HG03460 (cell line): ENCODE measurements at regions not wholly inside any gene's neighbourhood (a gene's known extent, or its start where the extent isn't known, plus 50 kb on each side); places are given as distances from the start of the nearest gene placed in this dataset.

ENCODE experiments used
- ATAC-seq: cut with Tn5 transposase; IDR thresholded peaks from one replicate; pipeline ENCODE4 v1.9.1; 2021; ENCODE audit not compliant: unreplicated experiment

GRCh38 chr4:43242606-43243005 lies 350.1 kb downstream of the GRXCR1 start:
- no peak for ATAC-seq

- ATAC-seq: no peak
Measured at GRCh38 chr4:43243433-43244116, 351.1 kb downstream of the GRXCR1 start.

GRCh38 chr4:43244688-43245382 lies 352.3 kb downstream of the GRXCR1 start:
- ATAC-seq: peak; percentile 98

GRCh38 chr4:43251841-43252240 lies 359.3 kb downstream of the GRXCR1 start:
- ATAC-seq: no peak

- no peak for ATAC-seq
Measured at GRCh38 chr4:43253541-43253940, 361.0 kb downstream of the GRXCR1 start.

- ATAC-seq: no peak
Measured at GRCh38 chr4:43264730-43265129, 372.2 kb downstream of the GRXCR1 start.

GRCh38 chr4:43271946-43272345 lies 379.4 kb downstream of the GRXCR1 start:
- no peak for ATAC-seq

- ATAC-seq: no peak
Measured at GRCh38 chr4:43274376-43274775, 381.9 kb downstream of the GRXCR1 start.

GRCh38 chr4:43275779-43276178 lies 383.3 kb downstream of the GRXCR1 start:
- ATAC-seq: no peak

- no peak for ATAC-seq
Measured at GRCh38 chr4:43276321-43276720, 383.8 kb downstream of the GRXCR1 start.

- no peak for ATAC-seq
Measured at GRCh38 chr4:43277003-43277402, 384.5 kb downstream of the GRXCR1 start.

GRCh38 chr4:43282534-43282933 lies 390.0 kb downstream of the GRXCR1 start:
- no peak for ATAC-seq

- ATAC-seq: no peak
Measured at GRCh38 chr4:43286137-43286536, 393.6 kb downstream of the GRXCR1 start.

GRCh38 chr4:43296946-43297528 lies 404.5 kb downstream of the GRXCR1 start:
- no peak for ATAC-seq

GRCh38 chr4:43316813-43317212 lies 424.3 kb downstream of the GRXCR1 start:
- ATAC-seq: no peak

GRCh38 chr4:43325220-43325967 lies 432.9 kb downstream of the GRXCR1 start:
- ATAC-seq: no peak

- no peak for ATAC-seq
Measured at GRCh38 chr4:43330288-43330687, 437.8 kb downstream of the GRXCR1 start.

- no peak for ATAC-seq
Measured at GRCh38 chr4:43331226-43332051, 438.9 kb downstream of the GRXCR1 start.

GRCh38 chr4:43332052-43332425 lies 439.5 kb downstream of the GRXCR1 start:
- ATAC-seq: no peak

- no peak for ATAC-seq
Measured at GRCh38 chr4:43337707-43338106, 445.2 kb downstream of the GRXCR1 start.

- ATAC-seq: no peak
Measured at GRCh38 chr4:43339435-43339834, 446.9 kb downstream of the GRXCR1 start.
